Neural progenitor cell (in vitro differentiated cells): ENCODE measurements at regions not wholly inside any gene's neighbourhood (a gene's known extent, or its start where the extent isn't known, plus 50 kb on each side); places are given as distances from the start of the nearest gene placed in this dataset.

ENCODE experiments used
- CTCF ChIP-seq: fragments of 200-600 bp; sonication (generic); IDR thresholded peaks from 2 replicates; pipeline ENCODE4 v1.5.1; 2017; ENCODE audit warnings: antibody characterized with exemption, mild to moderate bottlenecking
- EZH2 ChIP-seq: fragments of 200-600 bp; sonication (generic); IDR thresholded peaks from 2 replicates; pipeline ENCODE4 v1.6.1; 2017; ENCODE audit warnings: antibody characterized with exemption, mild to moderate bottlenecking, moderate library complexity

GRCh38 chr4:100633269-100633668 is 115.4 kb upstream of the EMCN start:
- TF ChIP-seq EZH2 (no peak), CTCF (no peak)
